ENCODE measurements at regions not wholly inside any gene's neighbourhood (a gene's known extent, or its start where the extent isn't known, plus 50 kb on each side); places are given as distances from the start of the nearest gene placed in this dataset.

- POLR2A ChIA-PET (ENCODE audit: unreplicated experiment), result interaction anchor here (0.6 kb wide), 1 partner anchor 11 kb away, joined by 3 read pairs; no protein-coding TSS in a partner anchor
- ATAC-seq (ENCODE audit: low read depth), result no peak
- in situ Hi-C loops (cut with MboI; ENCODE audit: low sequenced_read_pairs), result no loop called here
These were observed 164.6 kb downstream of the AVL9 start for GRCh38 chr7:32659853-32660252.

More at GRCh38 chr7:32659853-32660252, 164.6 kb downstream of the AVL9 start:
- H4K5ac ChIP-seq (ENCODE audit: low read depth, low read length), result no peak overlapping the region
- no peak for TF ChIP-seq RFX5 (IDR thresholded peaks at IDR 0.05; ENCODE audit: low read depth, low read length)
- no peak for TF ChIP-seq SMC3 (IDR thresholded peaks at IDR 0.05; ENCODE audit: low read depth, low read length)
- TF ChIP-seq, protein P1, sequence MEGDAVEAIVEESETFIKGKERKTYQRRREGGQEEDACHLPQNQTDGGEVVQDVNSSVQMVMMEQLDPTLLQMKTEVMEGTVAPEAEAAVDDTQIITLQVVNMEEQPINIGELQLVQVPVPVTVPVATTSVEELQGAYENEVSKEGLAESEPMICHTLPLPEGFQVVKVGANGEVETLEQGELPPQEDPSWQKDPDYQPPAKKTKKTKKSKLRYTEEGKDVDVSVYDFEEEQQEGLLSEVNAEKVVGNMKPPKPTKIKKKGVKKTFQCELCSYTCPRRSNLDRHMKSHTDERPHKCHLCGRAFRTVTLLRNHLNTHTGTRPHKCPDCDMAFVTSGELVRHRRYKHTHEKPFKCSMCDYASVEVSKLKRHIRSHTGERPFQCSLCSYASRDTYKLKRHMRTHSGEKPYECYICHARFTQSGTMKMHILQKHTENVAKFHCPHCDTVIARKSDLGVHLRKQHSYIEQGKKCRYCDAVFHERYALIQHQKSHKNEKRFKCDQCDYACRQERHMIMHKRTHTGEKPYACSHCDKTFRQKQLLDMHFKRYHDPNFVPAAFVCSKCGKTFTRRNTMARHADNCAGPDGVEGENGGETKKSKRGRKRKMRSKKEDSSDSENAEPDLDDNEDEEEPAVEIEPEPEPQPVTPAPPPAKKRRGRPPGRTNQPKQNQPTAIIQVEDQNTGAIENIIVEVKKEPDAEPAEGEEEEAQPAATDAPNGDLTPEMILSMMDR (conservative IDR thresholded peaks at IDR 0.05; ENCODE audit: low read depth, low read length), result no peak
- no peak for TF ChIP-seq BHLHE40 (IDR thresholded peaks at IDR 0.05; ENCODE audit: low read depth, low read length)
- TF ChIP-seq MAZ (IDR thresholded peaks at IDR 0.05; ENCODE audit: borderline replicate concordance, low read depth, low read length), result no peak
- TF ChIP-seq FOS (IDR thresholded peaks at IDR 0.05; ENCODE audit: low read depth, low read length), result no peak
- TF ChIP-seq CHD1 (IDR thresholded peaks at IDR 0.05; ENCODE audit: low read depth, low read length), result no peak
- TF ChIP-seq CEBPB (IDR thresholded peaks at IDR 0.05; ENCODE audit: low read depth, low read length), result no peak
- TF ChIP-seq MAFK (IDR thresholded peaks at IDR 0.05; ENCODE audit: low read depth, low read length), result no peak
- no peak for TF ChIP-seq MXI1 (IDR thresholded peaks at IDR 0.05; ENCODE audit: borderline replicate concordance, low read depth, low read length)
- TF ChIP-seq POLR2A (IDR thresholded peaks at IDR 0.05; ENCODE audit: low read depth, low read length), result no peak
- H2AK9ac ChIP-seq (replicated peaks; ENCODE audit: low read depth, low read length, poor library complexity), result no peak overlapping the region
- no peaks in the 10 kb centered on the region for H3K27me3 ChIP-seq (ENCODE audit: control insufficient read depth, insufficient read depth, low read length)
- H2BK120ac ChIP-seq (ENCODE audit: low read depth, low read length), result no peak overlapping the region
- H2BK20ac ChIP-seq (ENCODE audit: low read depth, low read length), result no peak overlapping the region
- no peak overlapping the region for H2AK5ac ChIP-seq (ENCODE audit: low read depth, low read length)
- H3K4me2 ChIP-seq (ENCODE audit: low read depth, low read length), result no peak overlapping the region
- CTCF ChIA-PET, result no interaction called here
- H3K14ac ChIP-seq (replicated peaks; ENCODE audit: low read depth, low read length), result no peak overlapping the region
- H3K4ac ChIP-seq (ENCODE audit: low read depth, low read length), result no peak overlapping the region
- dilution Hi-C loops (cut with HindIII; ENCODE audit: low sequenced_read_pairs, unreplicated experiment), result no loop called here
- H3K18ac ChIP-seq (ENCODE audit: low read depth, low read length), result no peak overlapping the region
- H3K27ac ChIP-seq (ENCODE audit: insufficient read depth, low read length), result no peak overlapping the region
- no peak overlapping the region for H3K23ac ChIP-seq (ENCODE audit: low read depth, low read length)
- no peak overlapping the region for H4K8ac ChIP-seq (ENCODE audit: low read depth in 2 of 2, low read length in 2 of 2)
- H3K79me1 ChIP-seq (ENCODE audit: low read depth in 1 of 2, low read length in 2 of 2), result no peaks in the 10 kb centered on the region
- no TSS peak for BruUV-seq (replicated peaks)
- no peak overlapping the region for H3K4me3 ChIP-seq (ENCODE audit: insufficient read depth, low read depth, low read length)
- intact Hi-C loops (cut with micrococcal nuclease), result no loop called here
- no peak for DNase-seq
- H3K9me1 ChIP-seq (ENCODE audit: insufficient read depth, low read length), result no peaks in the 10 kb centered on the region
- H2BK15ac ChIP-seq (ENCODE audit: low read depth, low read length), result no peak overlapping the region
- 90% methylated on average over 2 of the region's 9 CpGs; no CpG with 5 or more reads in 1 of the 2 experiments for WGBS, 2 experiments (ENCODE audit: extremely low coverage in 2 of 2, insufficient read length in 1 of 2)
- no peak overlapping the region for H2BK5ac ChIP-seq (ENCODE audit: low read depth, low read length, poor library complexity, severe bottlenecking)
- no peak overlapping the region for H3K56ac ChIP-seq (ENCODE audit: extremely low read depth, insufficient read depth, low read length)
- no peaks in the 10 kb centered on the region for H3K36me3 ChIP-seq (ENCODE audit: control insufficient read depth, insufficient read depth, low read length)
- no peak overlapping the region for H2AFZ ChIP-seq (replicated peaks; ENCODE audit: low read length, poor library complexity)
- H3K4me1 ChIP-seq (ENCODE audit: control insufficient read depth, insufficient read depth, low read length), result no peaks in the 10 kb centered on the region; the same call in none of the 2 replicates
- no peak overlapping the region for H4K91ac ChIP-seq (ENCODE audit: insufficient read depth, low read depth, low read length)
- H4K20me1 ChIP-seq (ENCODE audit: insufficient read depth, low read length), result no peaks in the 10 kb centered on the region
- no peak overlapping the region for H3K9ac ChIP-seq (ENCODE audit: low read depth, low read length)
- H3K9me3 ChIP-seq (ENCODE audit: control insufficient read depth, insufficient read depth, low read length), result no peaks in the 10 kb centered on the region
